A673 (cell line): ENCODE measurements at regions not wholly inside any gene's neighbourhood (a gene's known extent, or its start where the extent isn't known, plus 50 kb on each side); places are given as distances from the start of the nearest gene placed in this dataset.

Experiments
- BruUV-seq: library from RNA; stranded (reverse); fragments of 400-500 nt; replicated peaks from 2 replicates; lab custom pipeline; 2021; lab: Mats Ljungman, UMichigan
- CTCF ChIA-PET: fragments of 300-600 bp; sonication (Branson Sonifier 250); formaldehyde crosslinking; loops from one replicate; lab custom pipeline; 2022; ENCODE audit warnings: antibody characterized with exemption; lab: Charles Lee
- POLR2A ChIA-PET: fragments of 300-600 bp; sonication (Branson Sonifier 250); formaldehyde crosslinking; loops from one replicate; lab custom pipeline; 2022; ENCODE audit warnings: antibody characterized with exemption; ENCODE audit not compliant: low non-redundant PET; lab: Charles Lee
- DNase-seq: peaks from one replicate; pipeline ENCODE4 v3.0.0-alpha.2; 2015; ENCODE audit warnings: low spot score
- H3K27ac ChIP-seq: fragments of 200-600 bp; sonication (generic); 2 replicates; pipeline ENCODE4 v1.5.1; 2016; ENCODE audit warnings: mixed run types, low read depth, mild to moderate bottlenecking, mixed read lengths, antibody characterized with exemption, low read length; ENCODE audit not compliant: poor library complexity, severe bottlenecking
- H3K27me3 ChIP-seq: fragments of 200-600 bp; sonication (generic); replicated peaks from 2 replicates; pipeline ENCODE4 v1.6.1; 2017; ENCODE audit warnings: mixed run types, low read depth, mild to moderate bottlenecking, mixed read lengths, antibody characterized with exemption, low read length; ENCODE audit not compliant: insufficient read depth, poor library complexity
- H3K36me3 ChIP-seq: fragments of 200-600 bp; sonication (generic); 2 replicates; pipeline ENCODE4 v1.6.1; 2016; ENCODE audit warnings: mixed run types, mild to moderate bottlenecking, mixed read lengths, antibody characterized with exemption, low read length; ENCODE audit not compliant: insufficient read depth, poor library complexity, severe bottlenecking
- H3K4me1 ChIP-seq: fragments of 200-600 bp; sonication (generic); 2 replicates; pipeline ENCODE4 v1.6.1; 2017; ENCODE audit warnings: mixed run types, mild to moderate bottlenecking, mixed read lengths, antibody characterized with exemption, low read length; ENCODE audit not compliant: insufficient read depth, poor library complexity, severe bottlenecking
- H3K4me3 ChIP-seq: fragments of 200-600 bp; sonication (generic); 2 replicates; pipeline ENCODE4 v1.5.1; 2016; ENCODE audit warnings: low read depth, mixed run types, mild to moderate bottlenecking, mixed read lengths, low read length; ENCODE audit not compliant: poor library complexity, severe bottlenecking
- H3K9me3 ChIP-seq: fragments of 200-600 bp; sonication (generic); 2 replicates; pipeline ENCODE4 v1.6.1; 2016; ENCODE audit warnings: mixed run types, low read depth, mild to moderate bottlenecking, mixed read lengths, antibody characterized with exemption, low read length; ENCODE audit not compliant: poor library complexity, severe bottlenecking
- CTCF ChIP-seq: fragments of 300-800, 200-600 bp; sonication (generic); conservative IDR thresholded peaks from 2 replicates; pipeline ENCODE4 v1.5.1; 2017; ENCODE audit warnings: low read depth, mild to moderate bottlenecking, antibody characterized with exemption, low read length, moderate library complexity, mixed read lengths
- EZH2 ChIP-seq: fragments of 200-600 bp; sonication (generic); IDR thresholded peaks from 2 replicates; pipeline ENCODE4 v1.6.1; 2017; ENCODE audit warnings: borderline replicate concordance, low read depth, mild to moderate bottlenecking, mixed read lengths, antibody characterized with exemption, low read length; ENCODE audit not compliant: poor library complexity, severe bottlenecking
- intact Hi-C: fragments of 100-400 bp; cut with micrococcal nuclease; formaldehyde crosslinking; loops from one replicate; pipeline ENCODE4 v1.10.0; 2022; ENCODE audit not compliant: unreplicated experiment

- no TSS peak for BruUV-seq
- peaks cover 5% of the 10 kb centered on the region for H3K27me3 ChIP-seq
- no peaks in the 10 kb centered on the region for H3K36me3 ChIP-seq
- H3K4me1 ChIP-seq: no peaks in the 10 kb centered on the region
- no peak for TF ChIP-seq CTCF
- TF ChIP-seq EZH2: no peak
- no peaks in the 10 kb centered on the region for H3K9me3 ChIP-seq
- no peak for DNase-seq
- ChIA-PET CTCF (no interaction called here), POLR2A (no interaction called here)
- no peak overlapping the region for H3K4me3 ChIP-seq
- H3K27ac ChIP-seq: no peak overlapping the region
- intact Hi-C loops: no loop called here
Measured at GRCh38 chr12:125424909-125425308, 359.7 kb downstream of the AACS start.

- H3K36me3 ChIP-seq: no peaks in the 10 kb centered on the region
- TF ChIP-seq EZH2 (no peak), CTCF (no peak)
- no peak overlapping the region for H3K4me3 ChIP-seq
- H3K27me3 ChIP-seq: no peaks in the 10 kb centered on the region
- intact Hi-C loops: no loop called here
- ChIA-PET POLR2A (no interaction called here), CTCF (no interaction called here)
- H3K9me3 ChIP-seq: no peaks in the 10 kb centered on the region
- no peak for DNase-seq
- no peaks in the 10 kb centered on the region for H3K4me1 ChIP-seq
- no TSS peak for BruUV-seq
- no peak overlapping the region for H3K27ac ChIP-seq
Measured at GRCh38 chr12:125431516-125431915, 366.3 kb downstream of the AACS start.

- H3K9me3 ChIP-seq: no peaks in the 10 kb centered on the region
- H3K4me1 ChIP-seq: no peaks in the 10 kb centered on the region
- BruUV-seq: no TSS peak
- intact Hi-C loops: no loop called here
- H3K27ac ChIP-seq: no peak overlapping the region
- no peaks in the 10 kb centered on the region for H3K36me3 ChIP-seq
- POLR2A ChIA-PET: no interaction called here
- no peak for DNase-seq
- TF ChIP-seq EZH2: no peak
- TF ChIP-seq CTCF: no peak
- no peak overlapping the region for H3K4me3 ChIP-seq
- CTCF ChIA-PET: no interaction called here
- H3K27me3 ChIP-seq: no peaks in the 10 kb centered on the region
Measured at GRCh38 chr12:125434131-125434530, 368.9 kb downstream of the AACS start.
